H1 (cell line): ENCODE measurements at regions not wholly inside any gene's neighbourhood (a gene's known extent, or its start where the extent isn't known, plus 50 kb on each side); places are given as distances from the start of the nearest gene placed in this dataset.

ENCODE experiments used
- CTCF ChIA-PET: fragments of 300-600 bp; sonication (Branson Sonifier 250); formaldehyde crosslinking; loops from one replicate; lab custom pipeline; 2021; ENCODE audit not compliant: partially characterized antibody; lab: Charles Lee
- POLR2A ChIA-PET: fragments of 300-600 bp; sonication (Branson Sonifier 250); formaldehyde crosslinking; loops from one replicate; lab custom pipeline; 2021; ENCODE audit warnings: inconsistent platforms; ENCODE audit not compliant: partially characterized antibody; lab: Charles Lee
- DNase-seq, 2 experiments: peaks; one replicate each; pipeline versions ENCODE4 v3.0.0 to v3.0.0-alpha.2; 2010 to 2022; ENCODE audit warnings: low spot score in 2 of 2, low read depth in 1 of 2, mixed read lengths in 1 of 2
- FAIRE-seq: peaks from 2 replicates; lab custom pipeline; 2011; peaks lifted over from hg19 to GRCh38; lab: Jason Lieb, UNC
- H2AFZ ChIP-seq: 2 replicates; pipeline ENCODE4 v1.8.1; 2012; ENCODE audit warnings: low read length, inconsistent platforms
- H2AK5ac ChIP-seq: 2 replicates; pipeline ENCODE4 v1.6.1; 2013; ENCODE audit warnings: low read depth, low read length
- H2BK120ac ChIP-seq: replicated peaks from 2 replicates; pipeline ENCODE3; 2013; ENCODE audit warnings: low read depth, low read length, inconsistent platforms
- H2BK12ac ChIP-seq: 2 replicates; pipeline ENCODE4 v1.6.1; 2013; ENCODE audit warnings: low read depth, low read length
- H2BK15ac ChIP-seq: 2 replicates; pipeline ENCODE4 v1.6.1; 2013; ENCODE audit warnings: low read length
- H2BK20ac ChIP-seq: 2 replicates; pipeline ENCODE4 v1.6.1; 2013; ENCODE audit warnings: low read length
- H2BK5ac ChIP-seq: 2 replicates; pipeline ENCODE4 v1.6.1; 2013; ENCODE audit warnings: low read depth, low read length
- H3K14ac ChIP-seq: 2 replicates; pipeline ENCODE4 v1.6.1; 2013; ENCODE audit warnings: inconsistent platforms; ENCODE audit not compliant: insufficient read length
- H3K18ac ChIP-seq: 2 replicates; pipeline ENCODE4 v1.6.1; 2013; ENCODE audit warnings: low read length; ENCODE audit errors: extremely low read depth
- H3K23ac ChIP-seq: 2 replicates; pipeline ENCODE4 v1.6.1; 2013; ENCODE audit warnings: inconsistent platforms; ENCODE audit not compliant: insufficient read length
- H3K23me2 ChIP-seq: 2 replicates; pipeline ENCODE4 v1.6.1; 2013; ENCODE audit warnings: low read depth, low read length
- H3K27ac ChIP-seq: 2 replicates; pipeline ENCODE4 v1.6.1; 2011; ENCODE audit warnings: low read depth, low read length, inconsistent platforms
- H3K27me3 ChIP-seq, 4 experiments: replicated peaks in 1 of 4; 1 replicate in 1 of 4; 2 replicates in 3 of 4; pipeline versions ENCODE4 v1.6.1 to v1.8.1; 2011 to 2013; ENCODE audit warnings: low read length in 3 of 4, mild to moderate bottlenecking in 3 of 4, inconsistent platforms in 2 of 4, mixed read lengths in 2 of 4, moderate library complexity in 1 of 4; ENCODE audit not compliant: control insufficient read depth in 3 of 4, insufficient read depth in 3 of 4; ENCODE audit errors: extremely low read depth in 1 of 4
- H3K36me3 ChIP-seq, 4 experiments: 2 replicates each; pipeline versions ENCODE4 v1.6.1 to v1.8.1; 2011 to 2013; ENCODE audit warnings: mild to moderate bottlenecking in 4 of 4, low read length in 3 of 4, moderate library complexity in 2 of 4, control low read depth in 1 of 4, inconsistent platforms in 1 of 4; ENCODE audit not compliant: insufficient read depth in 4 of 4, control insufficient read depth in 2 of 4
- H3K4ac ChIP-seq: replicated peaks from 2 replicates; pipeline ENCODE3; 2013; ENCODE audit warnings: low read length, low read depth, mixed read lengths, inconsistent platforms; ENCODE audit not compliant: insufficient read length
- H3K4me1 ChIP-seq, 4 experiments: replicated peaks in 1 of 4; 1 replicate in 1 of 4; 2 replicates in 3 of 4; pipeline versions ENCODE4 v1.6.1 to v1.8.1; 2011 to 2013; ENCODE audit warnings: low read length in 3 of 4, inconsistent platforms in 2 of 4, mixed read lengths in 1 of 4; ENCODE audit not compliant: insufficient read depth in 4 of 4, control insufficient read depth in 3 of 4
- H3K4me2 ChIP-seq, 2 experiments: 2 replicates each; pipeline versions ENCODE4 v1.6.1 to v1.8.1; 2011 to 2013; ENCODE audit warnings: low read depth in 2 of 2, low read length in 2 of 2, control low read depth in 1 of 2, inconsistent platforms in 1 of 2, mild to moderate bottlenecking in 1 of 2; ENCODE audit not compliant: insufficient read depth in 1 of 2
- H3K4me3 ChIP-seq, 4 experiments: fragments of 200-600, 300-600 bp in 1 of 4; sonication (generic), shearing (Covaris generic), sonication (Bioruptor Twin) in 1 of 4; 2 replicates each; pipeline versions ENCODE4 v1.5.1 to v1.8.1; 2011 to 2016; ENCODE audit warnings: low read length in 4 of 4, low read depth in 3 of 4, control low read depth in 2 of 4, inconsistent platforms in 2 of 4, mild to moderate bottlenecking in 2 of 4, mixed read lengths in 1 of 4, moderate library complexity in 1 of 4; ENCODE audit not compliant: insufficient read depth in 2 of 4; ENCODE audit errors: extremely low read depth in 1 of 4
- H3K56ac ChIP-seq: replicated peaks from 2 replicates; pipeline ENCODE3; 2013; ENCODE audit warnings: low read depth, mild to moderate bottlenecking, mixed read lengths, low read length, inconsistent platforms; ENCODE audit not compliant: insufficient read length
- H3K79me1 ChIP-seq: 2 replicates; pipeline ENCODE4 v1.6.1; 2013; ENCODE audit warnings: low read depth, low read length, control low read depth
- H3K79me2 ChIP-seq, 2 experiments: 2 replicates each; pipeline versions ENCODE4 v1.6.1 to v1.8.1; 2012 to 2013; ENCODE audit warnings: low read length in 2 of 2, mild to moderate bottlenecking in 2 of 2, inconsistent platforms in 1 of 2; ENCODE audit not compliant: insufficient read depth in 2 of 2, control insufficient read depth in 1 of 2
- H3K9ac ChIP-seq, 4 experiments: replicated peaks in 1 of 4; 1 replicate in 1 of 4; 2 replicates in 3 of 4; pipeline versions ENCODE4 v1.6.1 to v1.8.1; 2011 to 2013; ENCODE audit warnings: low read depth in 3 of 4, low read length in 3 of 4, control low read depth in 2 of 4, mild to moderate bottlenecking in 2 of 4, moderate library complexity in 2 of 4, inconsistent platforms in 1 of 4; ENCODE audit errors: extremely low read depth in 1 of 4
- H3K9me3 ChIP-seq, 2 experiments: 2 replicates each; pipeline versions ENCODE4 v1.6.1 to v1.8.1; 2012 to 2013; ENCODE audit warnings: mild to moderate bottlenecking in 2 of 2, moderate library complexity in 2 of 2, control low read depth in 1 of 2, inconsistent platforms in 1 of 2, low read depth in 1 of 2, low read length in 1 of 2, mixed read lengths in 1 of 2; ENCODE audit not compliant: insufficient read depth in 2 of 2
- H4K20me1 ChIP-seq, 2 experiments: replicated peaks in 1 of 2; 2 replicates each; pipeline versions ENCODE3 to v1.8.1; 2011 to 2013; ENCODE audit warnings: inconsistent platforms in 2 of 2, low read length in 2 of 2, mild to moderate bottlenecking in 1 of 2; ENCODE audit not compliant: insufficient read depth in 2 of 2, control insufficient read depth in 1 of 2
- H4K5ac ChIP-seq: 2 replicates; pipeline ENCODE4 v1.6.1; 2013; ENCODE audit warnings: low read length, low read depth, mixed read lengths, inconsistent platforms; ENCODE audit not compliant: insufficient read length
- H4K8ac ChIP-seq: 2 replicates; pipeline ENCODE4 v1.8.0; 2013; ENCODE audit warnings: mild to moderate bottlenecking, moderate library complexity, low read length, inconsistent platforms; ENCODE audit not compliant: insufficient read depth; ENCODE audit errors: extremely low read depth
- H4K91ac ChIP-seq: replicated peaks from 2 replicates; pipeline ENCODE3; 2013; ENCODE audit warnings: low read length, mixed read lengths, inconsistent platforms; ENCODE audit not compliant: insufficient read length
- ATF3 ChIP-seq: IDR thresholded peaks from 2 replicates; pipeline ENCODE4 v1.6.1; 2011; ENCODE audit warnings: low read depth, mild to moderate bottlenecking, low read length; ENCODE audit not compliant: insufficient read depth
- CBX5 ChIP-seq: fragments of 300-800, 300-1000 bp; sonication (generic); IDR thresholded peaks from 2 replicates; pipeline ENCODE4 v1.7.1; 2016; ENCODE audit warnings: antibody characterized with exemption, low read length, low read depth
- CTBP2 ChIP-seq: IDR thresholded peaks from 2 replicates; pipeline ENCODE4 v1.7.0; 2011; ENCODE audit warnings: borderline replicate concordance, mild to moderate bottlenecking, moderate library complexity, mixed read lengths, low read length; ENCODE audit not compliant: insufficient read depth, insufficient read length
- E2F6 ChIP-seq: IDR thresholded peaks from 2 replicates; pipeline ENCODE4 v1.6.1; 2012; ENCODE audit warnings: inconsistent platforms
- EGR1 ChIP-seq: IDR thresholded peaks from 2 replicates; pipeline ENCODE4 v1.6.1; 2011; ENCODE audit warnings: low read depth, low read length, borderline replicate concordance
- EP300 ChIP-seq, 2 experiments: IDR thresholded peaks; 1 replicate in 1 of 2; 2 replicates in 1 of 2; pipeline ENCODE4 v1.6.1; 2011 to 2012; ENCODE audit warnings: low read depth in 2 of 2, low read length in 2 of 2, mild to moderate bottlenecking in 2 of 2, borderline replicate concordance in 1 of 2, inconsistent platforms in 1 of 2, moderate library complexity in 1 of 2
- EZH2 ChIP-seq: fragments of 200-600 bp; sonication (generic); IDR thresholded peaks from 2 replicates; pipeline ENCODE4 v1.7.1; 2012; ENCODE audit warnings: low read depth, mild to moderate bottlenecking, moderate library complexity, low read length, inconsistent platforms; ENCODE audit not compliant: severe bottlenecking
- JUN ChIP-seq: IDR thresholded peaks from 2 replicates; pipeline ENCODE4 v1.6.1; 2011; ENCODE audit warnings: low read depth, mild to moderate bottlenecking, improper control_type of control experiment, low read length
- POLR2A ChIP-seq, 2 experiments: IDR thresholded peaks; 1 replicate in 1 of 2; 2 replicates in 1 of 2; pipeline ENCODE4 v1.6.1; 2011; ENCODE audit warnings: low read depth in 2 of 2, low read length in 2 of 2, mild to moderate bottlenecking in 2 of 2; ENCODE audit errors: control extremely low read depth in 1 of 2
- SIRT6 ChIP-seq: IDR thresholded peaks from one replicate; pipeline ENCODE4 v1.7.1; 2012; ENCODE audit warnings: low read length, inconsistent platforms
- SP4 ChIP-seq: IDR thresholded peaks from 2 replicates; pipeline ENCODE4 v1.6.1; 2012; ENCODE audit warnings: low read length, inconsistent platforms
- TCF12 ChIP-seq: IDR thresholded peaks from 2 replicates; pipeline ENCODE4 v1.6.1; 2011; ENCODE audit warnings: low read depth, mild to moderate bottlenecking, low read length
- WGBS, 2 experiments: shearing (Covaris generic) in 1 of 2; methylation state at CpG; one replicate each; pipeline versions ENCODE4 v1.1.6 to v1.1.7; 2013 to 2015; ENCODE audit warnings: low lambda C conversion rate in 2 of 2, mixed read lengths in 2 of 2, inconsistent platforms in 1 of 2, low coverage in 1 of 2, missing lambda C conversion rate in 1 of 2; ENCODE audit not compliant: insufficient replicate concordance in 2 of 2, insufficient coverage in 1 of 2, insufficient read length in 1 of 2; ENCODE audit errors: extremely low coverage in 1 of 2, missing lambda C conversion rate in 1 of 2; 5-methylcytosine and 5-hydroxymethylcytosine counted together

- H3K27me3 ChIP-seq: no peaks in the 10 kb centered on the region; a peak in 1 of 7 replicates
- no peak for FAIRE-seq
- no peak for TF ChIP-seq POLR2A (IDR thresholded peaks at IDR 0.05; ENCODE audit: control extremely low read depth in 1 of 2, low read depth in 2 of 2, low read length in 2 of 2)
- no peak for TF ChIP-seq CTBP2
- TF ChIP-seq EGR1: no peak
- no peak for TF ChIP-seq EZH2
- TF ChIP-seq ATF3: no peak
- no peak for TF ChIP-seq CBX5
- TF ChIP-seq SIRT6: no peak
- TF ChIP-seq E2F6: no peak
- no peak for TF ChIP-seq JUN
- TF ChIP-seq EP300 (IDR thresholded peaks at IDR 0.05; ENCODE audit: borderline replicate concordance in 1 of 2, low read depth in 2 of 2, low read length in 2 of 2): no peak
- TF ChIP-seq SP4: no peak
- no peak for TF ChIP-seq TCF12
Measured at GRCh38 chr13:39106216-39107005, 68.2 kb downstream of the NHLRC3 start.

More at GRCh38 chr13:39106216-39107005, 68.2 kb downstream of the NHLRC3 start:
- no peaks in the 10 kb centered on the region for H3K23me2 ChIP-seq
- no peaks in the 10 kb centered on the region for H3K9me3 ChIP-seq
- H3K18ac ChIP-seq: no peak overlapping the region
- H3K4me1 ChIP-seq: no peaks in the 10 kb centered on the region
- no peak overlapping the region for H2BK12ac ChIP-seq
- 81% methylated on average over 8 of the region's 8 CpGs; no CpG with 5 or more reads in 1 of the 2 experiments for WGBS, 2 experiments
- no peak overlapping the region for H3K56ac ChIP-seq
- no peak overlapping the region for H3K27ac ChIP-seq
- H3K4me3 ChIP-seq: no peak overlapping the region
- no peak overlapping the region for H2AK5ac ChIP-seq
- peak overlapping the region; percentile 26; the same call in 1 of the 2 replicates for H2AFZ ChIP-seq
- DNase-seq: no peak
- H3K79me2 ChIP-seq: no peaks in the 10 kb centered on the region
- H4K5ac ChIP-seq: no peak overlapping the region
- H4K20me1 ChIP-seq: no peaks in the 10 kb centered on the region
- POLR2A ChIA-PET: no interaction called here
- no peak overlapping the region for H2BK5ac ChIP-seq
- no peak overlapping the region for H2BK20ac ChIP-seq
- H3K9ac ChIP-seq: no peak overlapping the region
- no peak overlapping the region for H3K14ac ChIP-seq
- CTCF ChIA-PET: interaction anchor here (0.5 to 1.5 kb wide), 5 partner anchors 38 to 577 kb away, joined by 3 to 7 read pairs (median 3); no protein-coding TSS in a partner anchor
- H3K79me1 ChIP-seq: no peaks in the 10 kb centered on the region
- H3K23ac ChIP-seq: no peak overlapping the region
- no peak overlapping the region for H2BK120ac ChIP-seq
- H3K4me2 ChIP-seq: no peak overlapping the region
- no peak overlapping the region for H3K4ac ChIP-seq
- no peak overlapping the region for H2BK15ac ChIP-seq
- no peak overlapping the region for H4K8ac ChIP-seq
- H4K91ac ChIP-seq: no peak overlapping the region
- H3K36me3 ChIP-seq: no peaks in the 10 kb centered on the region
